ENCODE measurements at regions not wholly inside any gene's neighbourhood (a gene's known extent, or its start where the extent isn't known, plus 50 kb on each side); places are given as distances from the start of the nearest gene placed in this dataset.

GRCh38 chr12:85695097-85695715 is 141.0 kb downstream of the RASSF9 start:
- TF ChIP-seq LCORL (IDR thresholded peaks at IDR 0.05) (no peak), LCORL (CRISPR knock-in tag; IDR thresholded peaks at IDR 0.05) (no peak), DNMT1 (CRISPR knock-in tag; IDR thresholded peaks at IDR 0.05) (no peak), ZNF274 (CRISPR knock-in tag; IDR thresholded peaks at IDR 0.05) (no peak), NFYB (CRISPR knock-in tag; IDR thresholded peaks at IDR 0.05) (no peak), SAP130 (CRISPR knock-in tag; IDR thresholded peaks at IDR 0.05; ENCODE audit: low read depth) (no peak), GABPA (IDR thresholded peaks at IDR 0.05; ENCODE audit: low read depth, low read length) (no peak), GABPA (CRISPR knock-in tag; IDR thresholded peaks at IDR 0.05; ENCODE audit: low read depth) (no peak), KLF16 (CRISPR knock-in tag; IDR thresholded peaks at IDR 0.05) (no peak), NR2F2 (IDR thresholded peaks at IDR 0.05; ENCODE audit: borderline replicate concordance, low read depth) (no peak), HNRNPUL1 (IDR thresholded peaks at IDR 0.05; ENCODE audit: low read depth, low read length) (no peak), EP300 (IDR thresholded peaks at IDR 0.05; ENCODE audit: low read depth in 2 of 2, low read length in 2 of 2) (no peak), EP300 (CRISPR knock-in tag; IDR thresholded peaks at IDR 0.05; ENCODE audit: borderline replicate concordance) (no peak), NBN (conservative IDR thresholded peaks at IDR 0.05) (no peak), CHD4 (IDR thresholded peaks at IDR 0.05; ENCODE audit: borderline replicate concordance, low read length) (no peak), ARNTL (CRISPR knock-in tag; IDR thresholded peaks at IDR 0.05) (no peak), ZNF530 (CRISPR knock-in tag; IDR thresholded peaks at IDR 0.05; ENCODE audit: low read depth) (no peak)

All from HepG2 (cell line).